ENCODE measurements at regions not wholly inside any gene's neighbourhood (a gene's known extent, or its start where the extent isn't known, plus 50 kb on each side); places are given as distances from the start of the nearest gene placed in this dataset.

- H3K4me3 ChIP-seq (ENCODE audit: low read depth, low read length): no peak overlapping the region
- in situ Hi-C loops (cut with HindIII; ENCODE audit: low sequenced_read_pairs): no loop called here
- peak; percentile 73 for TF ChIP-seq CTCF (IDR thresholded peaks at IDR 0.05; ENCODE audit: low read depth, low read length, missing control alignments)
- peak; percentile 44 for DNase-seq (ENCODE audit: low read depth)
These were observed 60.6 kb upstream of the ANO4 start for GRCh38 chr12:100733817-100734593.

GRCh38 chr12:100737168-100737567, 57.4 kb upstream of the ANO4 start:
- in situ Hi-C loops (cut with HindIII; ENCODE audit: low sequenced_read_pairs): no loop called here
- no peak for TF ChIP-seq CTCF (IDR thresholded peaks at IDR 0.05; ENCODE audit: low read depth, low read length, missing control alignments)
- no peak for DNase-seq (ENCODE audit: low read depth)
- no peak overlapping the region for H3K4me3 ChIP-seq (ENCODE audit: low read depth, low read length)

GRCh38 chr12:100738086-100738485, 56.5 kb upstream of the ANO4 start:
- in situ Hi-C loops (cut with HindIII; ENCODE audit: low sequenced_read_pairs): no loop called here
- TF ChIP-seq CTCF (IDR thresholded peaks at IDR 0.05; ENCODE audit: low read depth, low read length, missing control alignments): no peak
- no peak for DNase-seq (ENCODE audit: low read depth)
- no peak overlapping the region for H3K4me3 ChIP-seq (ENCODE audit: low read depth, low read length)

GRCh38 chr12:100741084-100741711, 53.4 kb upstream of the ANO4 start:
- peak; percentile 8 for DNase-seq (ENCODE audit: low read depth)
- no peak overlapping the region for H3K4me3 ChIP-seq (ENCODE audit: low read depth, low read length)
- TF ChIP-seq CTCF (IDR thresholded peaks at IDR 0.05; ENCODE audit: low read depth, low read length, missing control alignments): peak; percentile 68
- in situ Hi-C loops (cut with HindIII; ENCODE audit: low sequenced_read_pairs): no loop called here

- TF ChIP-seq CTCF (IDR thresholded peaks at IDR 0.05; ENCODE audit: low read depth, low read length, missing control alignments): no peak
- no peak for DNase-seq (ENCODE audit: low read depth)
- no peak overlapping the region for H3K4me3 ChIP-seq (ENCODE audit: low read depth, low read length)
- in situ Hi-C loops (cut with HindIII; ENCODE audit: low sequenced_read_pairs): no loop called here
These were observed 51.5 kb upstream of the ANO4 start for GRCh38 chr12:100743060-100743459.

All from astrocyte of the cerebellum (primary cell).